Small intestine (tissue), 7 donors: ENCODE measurements at regions not wholly inside any gene's neighbourhood (a gene's known extent, or its start where the extent isn't known, plus 50 kb on each side); places are given as distances from the start of the nearest gene placed in this dataset.

Experiments used
- DNase-seq, 2 donors: peaks; one replicate each; pipeline versions ENCODE4 v3.0.0 to v3.0.0-alpha.2; 2013
- FAIRE-seq: peaks from 2 replicates; lab custom pipeline; 2012; peaks lifted over from hg19 to GRCh38; lab: Jason Lieb, UNC
- H3K27ac ChIP-seq, 3 donors: one replicate each; pipeline ENCODE4 v1.5.1; 2013; ENCODE audit warnings: low read length in 2 of 3, mild to moderate bottlenecking in 2 of 3, control low read depth in 1 of 3, inconsistent platforms in 1 of 3, low read depth in 1 of 3, moderate library complexity in 1 of 3
- H3K27me3 ChIP-seq, 3 donors: one replicate each; pipeline ENCODE4 v1.6.1; 2013; ENCODE audit warnings: low read length in 3 of 3, inconsistent platforms in 1 of 3; ENCODE audit not compliant: control insufficient read depth in 3 of 3, insufficient read depth in 3 of 3
- H3K36me3 ChIP-seq, 3 donors: one replicate each; pipeline ENCODE4 v1.6.1; 2013; ENCODE audit warnings: low read length in 3 of 3, inconsistent platforms in 1 of 3, low read depth in 1 of 3, mild to moderate bottlenecking in 1 of 3, moderate library complexity in 1 of 3; ENCODE audit not compliant: control insufficient read depth in 3 of 3, insufficient read depth in 2 of 3
- H3K4me1 ChIP-seq, 3 donors: one replicate each; pipeline ENCODE4 v1.6.1; 2013; ENCODE audit warnings: low read length in 2 of 3, inconsistent platforms in 1 of 3, low read depth in 1 of 3, mild to moderate bottlenecking in 1 of 3, moderate library complexity in 1 of 3; ENCODE audit not compliant: control insufficient read depth in 3 of 3, insufficient read depth in 2 of 3
- H3K4me3 ChIP-seq, 3 donors: one replicate each; pipeline ENCODE4 v1.5.1; 2013; ENCODE audit warnings: low read length in 3 of 3, control low read depth in 1 of 3, inconsistent platforms in 1 of 3, low read depth in 1 of 3, mild to moderate bottlenecking in 1 of 3, moderate library complexity in 1 of 3
- H3K9me3 ChIP-seq, 2 donors: one replicate each; pipeline ENCODE4 v1.6.1; 2013; ENCODE audit warnings: low read depth in 1 of 2, low read length in 1 of 2; ENCODE audit not compliant: control insufficient read depth in 2 of 2, insufficient read depth in 1 of 2
- WGBS, 3 donors: extraction: QIAGEN DNeasy Blood & Tissue Kit; methylation state at CpG; one replicate each; pipeline ENCODE4 v1.1.7; 2013; 5-methylcytosine and 5-hydroxymethylcytosine counted together
- donor health status: healthy with polysubstance abuse.
- donor health status: control.
- donor health status: control.
- donor health status: Bipolar disorder and iron deficiency.
- donor health status: healthy.

DNA sequence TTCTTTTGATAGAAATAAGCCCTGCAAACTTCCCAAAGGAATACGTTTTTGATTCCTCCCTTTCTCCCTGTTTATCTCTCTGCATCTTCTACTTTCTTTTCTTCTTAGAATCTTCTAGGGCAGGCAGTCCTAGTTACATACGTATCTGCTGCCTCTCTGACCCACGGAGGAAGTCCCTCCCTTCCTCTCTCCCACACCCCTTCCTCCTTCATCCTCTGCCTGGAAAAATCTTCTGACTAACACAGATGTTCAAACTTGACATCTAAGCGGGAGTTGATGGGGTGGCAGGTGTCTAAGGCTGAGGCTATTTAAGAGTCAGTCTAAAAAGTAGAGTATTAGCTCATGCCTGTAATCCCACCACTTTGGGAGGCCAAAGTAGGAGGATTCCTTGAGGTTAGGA, 88.6 kb downstream of the MAP1LC3B2 start:
- Histone ChIP-seq H3K36me3 (no peaks in the 10 kb centered on the region), H3K27me3 (no peaks in the 10 kb centered on the region), H3K9me3 (peaks cover 0 to 11% of the 10 kb centered on the region in 2 donors), H3K4me1 (no peaks in the 10 kb centered on the region), H3K4me3 (no peak overlapping the region), H3K27ac (no peak overlapping the region)
- FAIRE-seq (no peak), DNase-seq (no peak)
- 46 to 80% (median 57%) methylated on average over 4 of the region's 4 CpGs for WGBS, 3 donors

DNA sequence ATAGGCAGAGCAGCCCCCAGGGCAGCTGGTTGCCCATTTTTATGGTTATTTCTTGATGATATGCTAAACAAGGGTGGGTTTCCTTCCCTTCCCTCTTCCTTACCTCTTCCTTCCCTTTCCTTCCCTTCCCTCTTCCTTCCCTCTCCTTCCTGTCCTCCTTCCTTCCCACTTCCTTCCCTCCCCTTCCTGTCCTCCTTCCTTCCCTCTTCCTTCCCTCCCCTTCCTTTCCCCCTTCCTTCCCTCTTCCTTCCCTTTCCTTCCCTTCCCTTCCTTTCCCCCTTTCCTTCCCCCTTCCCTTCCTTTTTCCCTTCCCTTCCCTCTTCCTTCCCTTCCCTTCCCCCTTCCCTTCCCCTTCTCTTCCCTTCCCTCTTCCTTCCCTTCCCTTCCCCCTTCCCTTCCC, 87.7 kb downstream of the MAP1LC3B2 start:
- H3K4me1 ChIP-seq: no peaks in the 10 kb centered on the region
- no peak for FAIRE-seq
- no peaks in the 10 kb centered on the region for H3K36me3 ChIP-seq
- H3K4me3 ChIP-seq: no peak overlapping the region
- no peak for DNase-seq
- H3K27me3 ChIP-seq: no peaks in the 10 kb centered on the region
- H3K9me3 ChIP-seq: peaks cover 0 to 13% of the 10 kb centered on the region in 2 donors
- H3K27ac ChIP-seq: no peak overlapping the region

DNA sequence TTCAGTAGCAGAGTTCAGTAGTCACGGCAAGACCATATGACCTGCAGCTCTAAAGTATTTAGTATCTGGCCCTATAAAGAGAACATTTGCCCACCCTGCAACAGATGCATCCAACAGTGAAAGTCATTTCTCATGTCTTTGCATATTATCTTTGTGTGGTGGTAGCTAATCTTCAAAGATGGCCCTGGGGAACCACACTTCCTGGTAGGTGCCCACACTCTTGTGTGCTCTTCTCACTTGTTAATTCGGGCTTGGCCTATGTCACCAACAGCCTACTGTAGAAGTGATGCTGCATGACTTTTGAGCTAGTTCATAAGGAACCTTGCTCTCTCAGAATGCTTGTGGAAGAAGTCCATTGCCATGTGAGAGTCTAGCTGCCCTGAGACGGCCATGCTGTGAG, 85.6 kb downstream of the MAP1LC3B2 start:
- Histone ChIP-seq H3K27me3 (no peaks in the 10 kb centered on the region), H3K36me3 (no peaks in the 10 kb centered on the region), H3K27ac (no peak overlapping the region), H3K9me3 (peaks cover 0 to 13% of the 10 kb centered on the region in 2 donors), H3K4me3 (no peak overlapping the region), H3K4me1 (no peaks in the 10 kb centered on the region)
- WGBS, 3 donors: 89 to 95% (median 94%) methylated on average over 3 of the region's 3 CpGs
- DNase-seq: no peak
- no peak for FAIRE-seq

DNA sequence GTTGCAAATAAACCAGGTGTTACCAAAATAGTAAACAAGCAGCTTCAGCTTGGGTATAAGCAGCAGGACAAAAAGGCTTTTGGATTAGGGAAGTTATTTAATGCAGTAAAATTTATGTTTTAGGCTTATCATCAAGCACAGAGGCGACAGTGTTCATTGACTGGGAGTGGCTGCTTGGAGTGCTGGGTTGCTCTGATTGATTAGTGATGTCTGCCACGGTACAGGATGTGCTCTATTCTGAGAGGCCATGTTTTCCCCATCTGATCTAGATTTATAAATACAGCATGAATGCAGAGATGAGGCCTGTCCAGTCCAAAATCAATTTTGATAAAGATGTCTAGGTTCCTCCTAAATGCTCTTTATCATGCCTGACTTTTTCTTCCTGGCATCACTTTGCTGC, 83.5 kb downstream of the MAP1LC3B2 start:
- 16 to 61% (median 43%) methylated on average over 2 of the region's 2 CpGs for WGBS, 3 donors

DNA sequence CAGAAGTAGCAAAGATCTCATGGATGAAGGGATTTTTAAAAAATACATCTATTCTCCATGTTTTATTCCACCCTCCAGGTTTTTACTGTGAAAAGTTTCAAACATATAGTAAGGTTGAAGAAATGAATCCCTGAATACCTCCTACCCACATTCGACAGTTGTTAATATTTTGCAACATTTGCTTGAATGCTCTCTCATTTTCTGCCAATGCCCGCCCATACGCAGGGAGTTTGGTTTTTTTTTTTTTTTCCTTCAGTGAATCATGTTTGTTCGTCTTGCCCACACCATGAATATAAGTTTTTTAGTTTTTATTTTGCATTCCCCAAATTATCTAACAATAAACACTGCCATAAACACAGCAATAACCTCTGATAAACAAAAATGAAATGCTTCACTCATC, 82.9 kb downstream of the MAP1LC3B2 start:
- no peak for DNase-seq
- H3K27me3 ChIP-seq: no peaks in the 10 kb centered on the region
- peaks cover 0 to 13% of the 10 kb centered on the region in 2 donors for H3K9me3 ChIP-seq
- no peak for FAIRE-seq
- H3K4me3 ChIP-seq: no peak overlapping the region
- H3K27ac ChIP-seq: no peak overlapping the region
- H3K4me1 ChIP-seq: peaks cover 0 to 3% (median 2%) of the 10 kb centered on the region in 3 donors
- H3K36me3 ChIP-seq: no peaks in the 10 kb centered on the region
- 81 to 87% (median 84%) methylated on average over 4 of the region's 4 CpGs for WGBS, 3 donors

More for the DNA sequence above, 83.5 kb downstream of the MAP1LC3B2 start:
- Histone ChIP-seq H3K4me3 (no peak overlapping the region), H3K27ac (no peak overlapping the region), H3K4me1 (peaks cover 0 to 2% (median 0%) of the 10 kb centered on the region in 3 donors), H3K36me3 (no peaks in the 10 kb centered on the region), H3K27me3 (no peaks in the 10 kb centered on the region), H3K9me3 (peaks cover 0 to 13% of the 10 kb centered on the region in 2 donors)
- FAIRE-seq: no peak
- peak in 1 of 2 donors; percentile 22 for DNase-seq

DNA sequence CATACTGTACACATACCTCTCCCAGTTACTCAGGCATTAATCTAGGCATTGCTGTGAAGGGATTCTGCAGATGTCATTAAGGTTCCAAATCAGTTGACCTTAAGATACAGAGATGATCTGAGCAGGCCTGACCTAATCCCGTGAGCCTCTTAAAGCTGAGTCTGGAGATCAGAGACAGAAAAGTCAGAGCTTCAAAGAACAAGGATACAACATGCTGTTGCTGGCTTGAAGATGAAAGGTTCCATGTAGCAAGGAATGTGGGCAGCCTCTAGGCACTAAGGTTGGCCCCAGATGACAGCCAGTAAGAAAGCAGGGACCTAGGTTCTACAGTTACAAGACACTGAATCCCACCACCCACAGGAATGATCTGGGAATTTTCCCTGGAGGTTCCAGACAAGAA, 81.1 kb downstream of the MAP1LC3B2 start:
- peaks cover 0 to 13% of the 10 kb centered on the region in 2 donors for H3K9me3 ChIP-seq
- no peaks in the 10 kb centered on the region for H3K36me3 ChIP-seq
- H3K4me1 ChIP-seq: peaks cover 0 to 15% (median 2%) of the 10 kb centered on the region in 3 donors
- 48 to 71% (median 59%) methylated on average over 1 of the region's 1 CpG for WGBS, 3 donors
- H3K27ac ChIP-seq: no peak overlapping the region
- H3K4me3 ChIP-seq: no peak overlapping the region
- peaks cover 0 to 2% (median 0%) of the 10 kb centered on the region in 3 donors for H3K27me3 ChIP-seq
- FAIRE-seq: no peak
- DNase-seq: no peak

DNA sequence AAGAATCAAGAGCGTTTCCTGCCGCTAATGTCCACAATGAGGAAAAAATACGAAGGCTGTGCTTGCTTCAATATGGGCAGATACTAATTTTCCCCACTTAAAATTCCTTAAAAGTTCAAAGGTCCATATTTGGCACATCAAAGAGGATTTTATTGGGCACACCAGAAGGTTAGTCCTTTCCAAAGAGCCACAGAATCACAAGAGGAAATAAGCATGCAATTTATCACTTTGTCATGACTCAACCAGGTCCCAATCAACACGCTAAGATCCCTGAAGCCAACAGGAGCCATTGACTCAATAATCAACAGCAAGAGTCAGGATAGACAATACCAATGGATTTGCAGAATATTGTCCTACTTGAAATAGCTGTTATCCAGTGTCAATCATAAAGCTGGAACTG, 80.6 kb downstream of the MAP1LC3B2 start:
- H3K4me1 ChIP-seq: peaks cover 0 to 15% (median 2%) of the 10 kb centered on the region in 3 donors
- no peak overlapping the region for H3K4me3 ChIP-seq
- H3K27ac ChIP-seq: no peak overlapping the region
- WGBS, 3 donors: 19 to 54% (median 31%) methylated on average over 4 of the region's 4 CpGs
- H3K27me3 ChIP-seq: peaks cover 0 to 2% (median 0%) of the 10 kb centered on the region in 3 donors
- H3K9me3 ChIP-seq: peaks cover 0 to 9% of the 10 kb centered on the region in 2 donors
- DNase-seq (peak; percentile 26 to 62), FAIRE-seq (no peak)
- no peaks in the 10 kb centered on the region for H3K36me3 ChIP-seq

DNA sequence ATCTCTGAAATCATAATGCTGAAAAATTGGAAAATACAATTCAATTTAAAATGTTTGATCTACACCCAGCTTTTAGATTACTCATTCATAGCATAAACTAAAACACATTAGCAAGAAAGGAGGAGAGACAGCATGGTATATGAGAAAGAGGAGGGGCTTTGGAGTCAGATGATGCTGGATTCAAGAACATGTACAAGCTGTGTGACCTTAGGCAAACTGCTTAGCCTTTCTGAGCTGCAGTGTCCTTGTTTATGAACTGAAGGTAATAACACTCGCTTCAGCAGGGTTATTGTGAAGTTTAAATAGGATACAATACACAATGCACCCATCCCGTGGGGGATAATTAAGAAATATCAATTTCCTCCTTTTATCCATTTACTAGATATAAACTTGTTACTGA, 79.2 kb downstream of the MAP1LC3B2 start:
- no peak overlapping the region for H3K27ac ChIP-seq
- 60 to 76% (median 66%) methylated on average over 2 of the region's 2 CpGs for WGBS, 3 donors

DNA sequence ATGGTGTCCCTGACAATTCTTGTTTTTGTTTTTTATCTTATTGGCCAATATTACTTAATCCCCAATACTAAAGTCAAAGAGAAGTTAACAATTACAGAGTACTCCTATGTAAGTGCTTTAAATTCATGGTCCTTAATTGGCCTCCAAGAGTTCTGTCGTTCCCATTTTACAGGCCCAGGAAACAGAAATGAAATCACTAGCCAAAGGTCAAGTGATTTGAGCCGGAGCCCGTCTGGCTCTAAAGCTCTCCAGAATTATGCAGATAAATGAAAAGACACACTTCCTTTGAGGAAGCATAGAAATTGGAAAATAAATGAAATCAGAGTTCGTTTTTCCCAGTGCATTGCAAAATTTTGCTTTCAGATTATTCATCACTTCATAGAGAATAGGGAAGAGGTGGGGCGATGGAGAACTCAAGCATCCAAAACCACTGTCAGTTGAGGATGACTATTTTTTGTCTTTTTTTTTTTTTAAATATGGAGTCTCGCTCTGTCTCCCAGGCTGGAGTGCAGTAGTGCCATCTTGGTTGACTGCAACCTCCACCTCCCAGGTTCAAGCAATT, 78.5 kb downstream of the MAP1LC3B2 start:
- no peak for FAIRE-seq
- Histone ChIP-seq H3K27ac (no peak overlapping the region), H3K27me3 (peaks cover 0 to 2% (median 0%) of the 10 kb centered on the region in 3 donors), H3K36me3 (no peaks in the 10 kb centered on the region), H3K9me3 (peaks cover 0 to under 1% of the 10 kb centered on the region in 2 donors), H3K4me1 (peaks cover 0 to 18% (median 2%) of the 10 kb centered on the region in 3 donors), H3K4me3 (no peak overlapping the region)
- no peak for DNase-seq
- WGBS, 3 donors: 38 to 49% (median 46%) methylated on average over 6 of the region's 6 CpGs

More for the DNA sequence above, 79.2 kb downstream of the MAP1LC3B2 start:
- H3K4me3 ChIP-seq: no peak overlapping the region
- H3K4me1 ChIP-seq: peaks cover 0 to 18% (median 2%) of the 10 kb centered on the region in 3 donors
- no peaks in the 10 kb centered on the region for H3K36me3 ChIP-seq
- peaks cover 0 to 3% of the 10 kb centered on the region in 2 donors for H3K9me3 ChIP-seq
- DNase-seq: no peak
- peaks cover 0 to 2% (median 0%) of the 10 kb centered on the region in 3 donors for H3K27me3 ChIP-seq
- FAIRE-seq: no peak
